Liver (tissue), 8 donors: ENCODE measurements at regions not wholly inside any gene's neighbourhood (a gene's known extent, or its start where the extent isn't known, plus 50 kb on each side); places are given as distances from the start of the nearest gene placed in this dataset.
A peak's percentile ranks its signal among the peaks of the same experiment; 100 is the strongest.

Experiments used
- DNase-seq: peaks from one replicate; pipeline ENCODE4 v3.0.0-alpha.2; 2017; ENCODE audit warnings: low spot score
- H3K27ac ChIP-seq, 2 donors: one replicate each; pipeline ENCODE4 v1.7.0; 2013; ENCODE audit warnings: inconsistent platforms in 2 of 2, low read length in 2 of 2, control low read depth in 1 of 2, low read depth in 1 of 2, mild to moderate bottlenecking in 1 of 2
- H3K27me3 ChIP-seq, 4 donors: one replicate each; pipeline versions ENCODE4 v1.6.1 to v1.7.0; 2013; ENCODE audit warnings: low read length in 3 of 4, inconsistent platforms in 1 of 4, mild to moderate bottlenecking in 1 of 4, moderate library complexity in 1 of 4; ENCODE audit not compliant: control insufficient read depth in 4 of 4, insufficient read depth in 4 of 4
- H3K36me3 ChIP-seq, 4 donors: one replicate each; pipeline versions ENCODE4 v1.6.1 to v1.7.0; 2013; ENCODE audit warnings: low read length in 3 of 4, mild to moderate bottlenecking in 3 of 4, low read depth in 1 of 4, moderate library complexity in 1 of 4; ENCODE audit not compliant: control insufficient read depth in 4 of 4, insufficient read depth in 3 of 4
- H3K4me1 ChIP-seq, 4 donors: one replicate each; pipeline versions ENCODE4 v1.6.1 to v1.7.0; 2013; ENCODE audit warnings: low read length in 3 of 4, mild to moderate bottlenecking in 3 of 4, moderate library complexity in 1 of 4; ENCODE audit not compliant: control insufficient read depth in 4 of 4, insufficient read depth in 4 of 4
- H3K4me3 ChIP-seq, 3 donors: one replicate each; pipeline versions ENCODE4 v1.6.1 to v1.7.0; 2013; ENCODE audit warnings: low read length in 3 of 3, control low read depth in 1 of 3, low read depth in 1 of 3, mild to moderate bottlenecking in 1 of 3
- H3K9ac ChIP-seq, 2 donors: one replicate each; pipeline ENCODE4 v1.7.0; 2013; ENCODE audit warnings: low read length in 2 of 2, mild to moderate bottlenecking in 2 of 2, moderate library complexity in 2 of 2, control low read depth in 1 of 2, low read depth in 1 of 2
- H3K9me3 ChIP-seq, 4 donors: one replicate each; pipeline versions ENCODE4 v1.6.1 to v1.7.0; 2013; ENCODE audit warnings: low read length in 3 of 4; ENCODE audit not compliant: control insufficient read depth in 4 of 4
- ATF3 ChIP-seq: IDR thresholded peaks from 2 replicates; pipeline ENCODE4 v1.6.1; 2016; ENCODE audit warnings: antibody characterized with exemption
- CTCF ChIP-seq: fragments of 150-350 bp; IDR thresholded peaks from 2 replicates; pipeline ENCODE4 v1.5.1; 2017; ENCODE audit warnings: improper control_type of control experiment, low read depth, low read length; ENCODE audit not compliant: missing input control
- EGR1 ChIP-seq, 2 donors: IDR thresholded peaks; 2 replicates each; pipeline ENCODE4 v1.6.1; 2016 to 2018; ENCODE audit warnings: antibody characterized with exemption in 2 of 2, low read depth in 2 of 2
- FOXA1 ChIP-seq: IDR thresholded peaks from 2 replicates; pipeline ENCODE4 v1.6.1; 2016; ENCODE audit warnings: antibody characterized with exemption
- FOXA2 ChIP-seq: IDR thresholded peaks from 2 replicates; pipeline ENCODE4 v1.6.1; 2016; ENCODE audit warnings: antibody characterized with exemption
- GABPA ChIP-seq, 2 donors: IDR thresholded peaks in 1 of 2; conservative IDR thresholded peaks in 1 of 2; 2 replicates each; pipeline ENCODE4 v1.6.1; 2016; ENCODE audit warnings: antibody characterized with exemption in 2 of 2, mild to moderate bottlenecking in 1 of 2, moderate library complexity in 1 of 2
- HNF4A ChIP-seq, 2 donors: conservative IDR thresholded peaks; 2 replicates each; pipeline ENCODE4 v1.6.1; 2016; ENCODE audit warnings: antibody characterized with exemption in 2 of 2, mild to moderate bottlenecking in 2 of 2
- HNF4G ChIP-seq: IDR thresholded peaks from 2 replicates; pipeline ENCODE4 v1.6.1; 2016; ENCODE audit warnings: antibody characterized with exemption
- JUND ChIP-seq, 2 donors: IDR thresholded peaks; 2 replicates each; pipeline ENCODE4 v1.6.1; 2016; ENCODE audit warnings: antibody characterized with exemption in 2 of 2
- MAX ChIP-seq: IDR thresholded peaks from 2 replicates; pipeline ENCODE4 v1.6.1; 2016; ENCODE audit warnings: antibody characterized with exemption
- NR2F2 ChIP-seq: IDR thresholded peaks from 2 replicates; pipeline ENCODE4 v1.6.1; 2016; ENCODE audit warnings: antibody characterized with exemption
- RAD21 ChIP-seq, 2 donors: IDR thresholded peaks; 2 replicates each; pipeline ENCODE4 v1.6.1; 2016; ENCODE audit warnings: antibody characterized with exemption in 2 of 2, mild to moderate bottlenecking in 2 of 2
- REST ChIP-seq: IDR thresholded peaks from 2 replicates; pipeline ENCODE4 v1.6.1; 2016; ENCODE audit warnings: antibody characterized with exemption, mild to moderate bottlenecking
- RXRA ChIP-seq, 2 donors: IDR thresholded peaks; 2 replicates each; pipeline ENCODE4 v1.6.1; 2017 to 2018; ENCODE audit warnings: antibody characterized with exemption in 2 of 2, mild to moderate bottlenecking in 1 of 2
- SP1 ChIP-seq: IDR thresholded peaks from 2 replicates; pipeline ENCODE4 v1.6.1; 2018; ENCODE audit warnings: antibody characterized with exemption, mild to moderate bottlenecking
- TAF1 ChIP-seq: conservative IDR thresholded peaks from 2 replicates; pipeline ENCODE4 v1.6.1; 2016; ENCODE audit warnings: antibody characterized with exemption, mild to moderate bottlenecking
- YY1 ChIP-seq: IDR thresholded peaks from 2 replicates; pipeline ENCODE4 v1.6.1; 2016; ENCODE audit warnings: antibody characterized with exemption, mild to moderate bottlenecking
- WGBS: extraction: QIAGEN DNeasy Blood & Tissue Kit; methylation state at CpG from one replicate; pipeline ENCODE4 v1.1.7; 2013; 5-methylcytosine and 5-hydroxymethylcytosine counted together
- donor health status: healthy.
- donor health status: healthy.
- donor health status: healthy.
- donor health status: healthy.
- donor health status: healthy.

DNA sequence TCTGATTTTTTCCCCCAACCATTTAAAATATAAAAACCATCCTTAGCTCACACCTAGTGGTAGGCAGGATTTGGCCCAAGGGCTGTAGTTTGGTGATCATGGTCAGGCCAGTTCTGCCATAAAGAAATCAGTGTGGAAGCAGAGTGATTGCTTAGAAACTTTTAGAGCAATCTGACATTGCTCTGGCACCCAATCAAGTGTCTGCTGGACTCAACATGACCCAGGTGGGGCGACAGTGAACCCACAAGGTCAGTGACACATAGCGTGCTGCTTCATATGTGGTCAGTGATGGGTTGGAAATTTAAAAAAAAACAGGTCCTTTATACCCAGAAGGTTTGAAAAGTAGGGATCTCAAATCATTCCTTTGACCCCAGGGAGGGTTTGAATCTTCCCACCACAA, 107.9 kb downstream of the BANF2 start:
- Histone ChIP-seq H3K27me3 (no peaks in the 10 kb centered on the region), H3K36me3 (no peaks in the 10 kb centered on the region), H3K4me1 (peaks cover 10 to 46% (median 34%) of the 10 kb centered on the region in 4 donors), H3K27ac (peak overlapping the region; percentile 71 to 77), H3K4me3 (no peak overlapping the region), H3K9ac (no peak overlapping the region), H3K9me3 (no peaks in the 10 kb centered on the region)
- WGBS: 27% methylated on average over 2 of the region's 2 CpGs
- DNase-seq: no peak
- peak; percentile 35 to 50 for TF ChIP-seq HNF4A (conservative IDR thresholded peaks at IDR 0.05)
- TF ChIP-seq YY1: peak; percentile 19
- no peak for TF ChIP-seq TAF1
- no peak for TF ChIP-seq ATF3
- peak; percentile 36 for TF ChIP-seq SP1
- TF ChIP-seq HNF4G: no peak
- TF ChIP-seq RAD21 (IDR thresholded peaks at IDR 0.05): peak in 1 of 2 donors; percentile 37
- TF ChIP-seq RXRA (IDR thresholded peaks at IDR 0.05): peak; percentile 92 to 94

DNA sequence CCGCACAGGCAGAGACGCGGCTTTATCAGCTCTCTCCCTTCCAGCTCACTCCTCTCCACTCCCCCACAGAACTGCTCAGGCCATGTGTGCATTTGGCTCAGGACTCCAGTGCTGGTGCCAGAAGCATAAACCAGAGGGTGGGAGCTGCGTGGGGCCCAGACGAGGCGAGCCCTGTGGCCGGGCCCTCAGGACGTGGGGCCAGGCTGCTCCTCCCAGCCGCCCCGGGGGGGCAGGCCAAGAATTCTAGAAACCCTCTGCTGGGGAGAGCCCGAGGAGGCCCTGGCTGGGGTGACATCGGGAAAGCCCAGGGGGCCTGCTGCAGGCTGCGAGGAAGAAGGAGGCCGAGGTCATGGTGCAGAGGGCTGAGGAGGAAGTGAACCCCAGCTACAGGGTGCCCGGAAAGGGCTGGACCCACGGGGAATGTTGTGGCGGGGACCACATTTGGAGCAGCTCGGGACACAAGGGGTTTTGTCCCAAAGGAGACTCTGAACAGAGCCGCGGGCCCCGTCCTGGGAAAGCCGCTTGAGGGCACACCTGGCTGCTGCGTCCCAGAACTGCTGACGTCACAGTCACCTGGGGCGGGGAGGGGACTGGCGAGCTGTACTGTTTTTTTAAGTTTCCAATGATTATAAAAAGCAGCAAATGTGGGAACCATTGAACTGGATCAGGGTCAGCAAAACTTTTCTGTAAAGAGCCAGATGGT, 107.1 kb downstream of the BANF2 start:
- Histone ChIP-seq H3K27ac (peak overlapping the region; percentile 71 to 77), H3K4me1 (peaks cover 10 to 46% (median 34%) of the 10 kb centered on the region in 4 donors)

More for the DNA sequence above, 107.1 kb downstream of the BANF2 start:
- Histone ChIP-seq H3K9ac (peak overlapping the region in 1 of 2 donors; percentile 6), H3K4me3 (no peak overlapping the region), H3K27me3 (no peaks in the 10 kb centered on the region), H3K36me3 (no peaks in the 10 kb centered on the region), H3K9me3 (no peaks in the 10 kb centered on the region)
- TF ChIP-seq FOXA2 (no peak), ATF3 (no peak), HNF4A (conservative IDR thresholded peaks at IDR 0.05) (no peak), GABPA (IDR thresholded peaks at IDR 0.05 in 1 of 2, conservative IDR thresholded peaks at IDR 0.05 in 1 of 2) (no peak), TAF1 (no peak), MAX (peak; percentile 30), FOXA1 (no peak), NR2F2 (peak; percentile 61), CTCF (no peak), EGR1 (IDR thresholded peaks at IDR 0.05; ENCODE audit: low read depth in 2 of 2) (peak in 1 of 2 donors; percentile 25), SP1 (no peak), RXRA (IDR thresholded peaks at IDR 0.05) (peak; percentile 30 to 31), JUND (IDR thresholded peaks at IDR 0.05) (no peak), RAD21 (IDR thresholded peaks at IDR 0.05) (peak; percentile 2 to 51), HNF4G (no peak), REST (no peak)
- WGBS: 43% methylated on average over 26 of the region's 26 CpGs
- DNase-seq: no peak
